ENCODE measurements at regions not wholly inside any gene's neighbourhood (a gene's known extent, or its start where the extent isn't known, plus 50 kb on each side); places are given as distances from the start of the nearest gene placed in this dataset.
"Not testable (repeated sequence)": the region's sequence is repeated elsewhere in the genome, so short reads cannot be mapped to it uniquely, and the experiment has no call there.

DNA sequence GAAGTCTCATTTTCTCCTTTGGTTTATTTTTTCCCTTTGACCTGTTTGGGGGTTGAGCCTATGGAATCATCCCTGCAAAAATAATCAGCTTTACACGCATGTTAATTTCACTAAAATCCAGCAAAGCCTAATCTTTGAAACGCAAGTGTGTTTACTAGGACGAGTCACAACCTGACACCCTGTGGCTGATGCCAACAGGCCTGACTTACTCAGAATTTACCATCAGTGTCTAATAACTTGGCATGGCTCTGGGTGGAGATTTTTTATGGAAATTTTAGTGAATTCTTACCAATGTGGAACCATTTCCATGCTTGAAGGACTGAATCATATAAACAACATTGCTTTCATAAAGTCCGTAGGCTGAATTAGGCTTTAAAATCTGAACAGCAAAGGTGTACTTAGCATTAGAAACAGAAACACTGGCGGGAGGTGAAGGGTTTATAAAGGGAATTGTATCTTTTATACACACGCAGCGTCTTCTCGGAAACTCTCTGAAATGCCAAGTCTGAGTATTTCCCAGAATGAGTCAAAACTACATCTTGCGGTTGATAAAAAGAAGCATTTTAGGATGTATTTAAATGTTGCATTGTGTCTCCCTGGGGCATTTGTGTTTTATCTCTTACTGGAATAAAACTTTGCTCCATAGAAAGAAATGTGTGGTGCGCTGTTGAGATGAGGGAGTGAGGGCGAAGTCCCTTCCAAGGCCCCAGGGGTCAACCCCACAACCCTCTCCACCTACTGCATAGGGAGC, 81.2 kb downstream of the DACT2 start:
- 83% methylated on average over 11 of the region's 11 CpGs for WGBS

GRCh38 chr6:168233875-168234213, 85.7 kb downstream of the DACT2 start:
- not testable (repeated sequence) for DNase-seq (ENCODE audit: extremely low spot score); H3K36me3 ChIP-seq (ENCODE audit: insufficient read depth); H3K27ac ChIP-seq (ENCODE audit: low read depth); H3K4me1 ChIP-seq (ENCODE audit: insufficient read depth); H3K4me3 ChIP-seq (ENCODE audit: low read depth, low read length)
- 84% methylated on average over 7 of the region's 7 CpGs for WGBS

More for the DNA sequence above, 81.2 kb downstream of the DACT2 start:
- no peak for DNase-seq (ENCODE audit: extremely low spot score)
- Histone ChIP-seq H3K36me3 (ENCODE audit: insufficient read depth) (no peaks in the 10 kb centered on the region), H3K27ac (ENCODE audit: low read depth) (no peak overlapping the region), H3K4me1 (ENCODE audit: insufficient read depth) (no peaks in the 10 kb centered on the region), H3K4me3 (ENCODE audit: low read depth, low read length) (no peak overlapping the region)

DNA sequence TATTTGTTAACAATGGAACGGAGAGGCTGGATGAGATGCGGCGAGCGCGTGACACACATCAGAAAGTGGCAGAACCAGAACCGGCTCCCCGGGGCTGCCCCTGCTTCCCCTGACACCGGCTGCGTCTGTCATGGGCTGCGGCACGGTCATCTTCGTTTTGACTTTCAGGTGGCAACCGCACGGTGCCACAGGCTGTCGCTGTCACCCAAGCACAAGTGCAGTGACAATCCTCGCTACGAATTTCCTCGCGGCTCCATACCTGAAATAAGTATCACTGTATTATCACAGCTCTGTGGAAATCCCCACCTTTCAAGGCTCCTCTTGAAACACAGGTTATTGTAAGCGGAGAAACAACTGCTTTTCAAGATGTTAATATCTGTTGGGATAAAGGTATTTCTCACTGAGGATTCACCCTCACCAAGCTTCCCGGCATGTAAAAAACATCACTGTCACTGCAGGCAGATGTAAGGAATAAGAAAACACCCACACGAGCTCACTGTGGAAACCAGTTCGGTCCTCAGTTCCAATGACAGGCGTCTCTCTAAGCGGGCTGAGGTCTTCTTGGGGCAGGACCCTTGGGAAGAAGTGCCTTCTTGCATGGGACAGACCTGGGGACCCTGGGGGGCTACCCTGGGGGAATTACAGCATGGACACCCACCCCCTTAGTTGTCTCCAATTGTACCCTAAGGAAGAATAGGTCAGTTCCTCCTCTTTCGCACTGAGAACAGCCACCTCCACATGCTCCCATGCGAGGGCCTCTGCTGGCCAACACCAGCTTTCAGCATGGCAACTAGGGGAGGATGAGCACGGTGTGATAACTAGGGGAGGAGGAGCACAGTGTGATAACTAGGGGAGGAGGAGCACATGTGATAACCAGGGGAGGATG, 86.3 kb downstream of the DACT2 start:
- WGBS: 90% methylated on average over 28 of the region's 28 CpGs
- DNase-seq (ENCODE audit: extremely low spot score): no peak
- H3K4me3 ChIP-seq (ENCODE audit: low read depth, low read length): no peak overlapping the region

DNA sequence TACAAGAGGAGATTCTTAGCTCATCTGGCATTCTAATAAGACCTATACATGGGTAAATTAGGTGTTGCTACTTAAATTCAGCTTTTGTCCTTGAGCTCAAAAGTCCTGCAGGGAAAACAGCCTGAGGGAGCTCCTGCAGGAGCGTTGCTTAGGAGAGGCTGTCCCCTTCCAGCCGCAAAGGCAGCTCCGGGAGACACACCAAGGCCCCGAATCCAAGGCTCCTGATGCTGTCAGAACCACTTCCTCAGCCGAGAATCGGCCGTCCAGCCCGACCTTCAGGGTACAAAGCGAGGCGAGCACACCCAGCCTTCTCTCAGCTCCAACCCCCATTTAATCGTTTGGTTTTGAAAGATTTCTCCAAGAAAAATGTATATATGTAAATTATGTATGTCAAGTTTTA, 87.0 kb downstream of the DACT2 start:
- 64% methylated on average over 11 of the region's 11 CpGs for WGBS
- H3K27ac ChIP-seq (ENCODE audit: low read depth): no peak overlapping the region
- no peak overlapping the region for H3K4me3 ChIP-seq (ENCODE audit: low read depth, low read length)
- no peaks in the 10 kb centered on the region for H3K4me1 ChIP-seq (ENCODE audit: insufficient read depth)
- H3K36me3 ChIP-seq (ENCODE audit: insufficient read depth): no peaks in the 10 kb centered on the region
- DNase-seq (ENCODE audit: extremely low spot score): no peak

More for the DNA sequence above, 86.3 kb downstream of the DACT2 start:
- no peaks in the 10 kb centered on the region for H3K4me1 ChIP-seq (ENCODE audit: insufficient read depth)
- no peak overlapping the region for H3K27ac ChIP-seq (ENCODE audit: low read depth)
- H3K36me3 ChIP-seq (ENCODE audit: insufficient read depth): no peaks in the 10 kb centered on the region

GRCh38 chr6:168232062-168232461, 87.5 kb downstream of the DACT2 start:
- H3K4me3 ChIP-seq (ENCODE audit: low read depth, low read length): no peak overlapping the region
- WGBS: 57% methylated on average over 6 of the region's 6 CpGs

GRCh38 chr6:168231393-168231957, 88.1 kb downstream of the DACT2 start:
- 59% methylated on average over 8 of the region's 8 CpGs for WGBS
- no peak for DNase-seq (ENCODE audit: extremely low spot score)
- H3K36me3 ChIP-seq (ENCODE audit: insufficient read depth): no peaks in the 10 kb centered on the region
- no peak overlapping the region for H3K27ac ChIP-seq (ENCODE audit: low read depth)
- no peaks in the 10 kb centered on the region for H3K4me1 ChIP-seq (ENCODE audit: insufficient read depth)
- H3K4me3 ChIP-seq (ENCODE audit: low read depth, low read length): no peak overlapping the region

More at GRCh38 chr6:168232062-168232461, 87.5 kb downstream of the DACT2 start:
- Histone ChIP-seq H3K4me1 (ENCODE audit: insufficient read depth) (no peaks in the 10 kb centered on the region), H3K27ac (ENCODE audit: low read depth) (no peak overlapping the region), H3K36me3 (ENCODE audit: insufficient read depth) (no peaks in the 10 kb centered on the region)
- no peak for DNase-seq (ENCODE audit: extremely low spot score)

DNA sequence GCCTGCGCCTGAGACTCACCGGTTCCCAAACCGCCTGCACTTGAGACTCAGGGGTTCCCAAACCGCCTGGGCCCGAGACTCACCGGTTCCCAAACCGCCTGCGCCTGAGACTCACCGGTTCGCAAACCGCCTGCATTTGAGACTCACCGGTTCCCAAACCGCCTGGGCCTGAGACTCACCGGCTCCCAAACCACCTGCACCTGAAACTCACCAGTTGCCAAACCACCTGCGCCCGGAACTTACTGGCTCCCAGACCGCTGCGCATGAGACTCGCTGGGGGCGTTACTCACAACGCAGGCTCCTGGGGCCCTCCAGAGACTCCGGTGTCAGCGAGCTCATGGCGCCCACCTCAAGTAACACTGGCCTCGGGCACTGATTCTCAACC, 90.2 kb downstream of the DACT2 start:
- Histone ChIP-seq H3K36me3 (ENCODE audit: insufficient read depth) (no peaks in the 10 kb centered on the region), H3K27ac (ENCODE audit: low read depth) (no peak overlapping the region), H3K4me3 (ENCODE audit: low read depth, low read length) (no peak overlapping the region), H3K4me1 (ENCODE audit: insufficient read depth) (no peaks in the 10 kb centered on the region)
- WGBS: 93% methylated on average over 25 of the region's 25 CpGs
- DNase-seq (ENCODE audit: extremely low spot score): no peak

- no peaks in the 10 kb centered on the region for H3K4me1 ChIP-seq (ENCODE audit: insufficient read depth)
- 96% methylated on average over 24 of the region's 24 CpGs for WGBS
- H3K4me3 ChIP-seq (ENCODE audit: low read depth, low read length): no peak overlapping the region
- H3K36me3 ChIP-seq (ENCODE audit: insufficient read depth): no peaks in the 10 kb centered on the region
- no peak for DNase-seq (ENCODE audit: extremely low spot score)
- H3K27ac ChIP-seq (ENCODE audit: low read depth): no peak overlapping the region
These were observed 90.8 kb downstream of the DACT2 start for GRCh38 chr6:168228676-168229367.

DNA sequence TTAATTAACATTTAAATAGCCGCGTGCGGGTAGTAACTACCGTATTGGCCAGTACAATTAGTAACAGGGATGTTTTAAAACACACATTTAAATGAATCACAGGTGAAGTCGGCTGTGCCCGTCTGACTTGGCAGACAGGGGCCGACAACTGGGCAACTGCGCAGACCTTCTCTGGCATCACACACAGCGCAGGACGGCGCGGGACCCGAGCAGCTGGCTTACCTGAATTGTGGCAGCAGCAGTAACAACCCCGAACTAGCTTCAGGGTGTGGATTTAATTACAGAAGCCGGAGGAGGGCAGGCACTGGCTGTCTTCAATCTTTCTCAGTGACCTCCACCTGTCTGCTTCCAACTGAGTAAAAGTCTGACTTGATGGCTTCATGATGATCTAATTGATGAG, 91.7 kb downstream of the DACT2 start:
- WGBS: 92% methylated on average over 15 of the region's 15 CpGs
- Histone ChIP-seq H3K36me3 (ENCODE audit: insufficient read depth) (no peaks in the 10 kb centered on the region), H3K4me3 (ENCODE audit: low read depth, low read length) (no peak overlapping the region), H3K4me1 (ENCODE audit: insufficient read depth) (no peaks in the 10 kb centered on the region), H3K27ac (ENCODE audit: low read depth) (no peak overlapping the region)
- no peak for DNase-seq (ENCODE audit: extremely low spot score)

DNA sequence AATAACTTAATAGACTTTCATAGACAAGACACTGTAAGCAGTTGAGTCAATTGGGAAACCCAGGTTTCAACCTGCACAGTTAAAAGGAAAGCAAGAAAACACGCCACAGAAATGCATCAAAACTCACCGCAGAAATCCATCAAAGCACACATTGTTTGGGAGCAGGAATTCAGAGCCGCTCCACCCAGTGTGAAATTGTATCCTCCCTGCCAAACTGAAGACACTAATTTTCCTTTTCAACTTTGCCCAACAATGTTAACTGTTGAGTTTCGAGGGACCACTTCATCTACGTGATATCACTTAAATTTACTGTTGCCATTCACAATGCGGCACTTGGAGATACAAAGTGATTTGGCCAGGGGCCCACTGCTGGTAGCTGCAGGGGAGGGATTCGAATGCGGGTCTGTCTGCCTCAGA, 92.7 kb downstream of the DACT2 start:
- Histone ChIP-seq H3K36me3 (ENCODE audit: insufficient read depth) (no peaks in the 10 kb centered on the region), H3K27ac (ENCODE audit: low read depth) (no peak overlapping the region), H3K4me1 (ENCODE audit: insufficient read depth) (no peaks in the 10 kb centered on the region), H3K4me3 (ENCODE audit: low read depth, low read length) (no peak overlapping the region)
- no peak for DNase-seq (ENCODE audit: extremely low spot score)
- 74% methylated on average over 8 of the region's 8 CpGs for WGBS

GRCh38 chr6:168226061-168226752, 93.4 kb downstream of the DACT2 start:
- H3K4me3 ChIP-seq (ENCODE audit: low read depth, low read length): no peak overlapping the region
- no peak for DNase-seq (ENCODE audit: extremely low spot score)
- H3K27ac ChIP-seq (ENCODE audit: low read depth): no peak overlapping the region
- WGBS: 53% methylated on average over 9 of the region's 9 CpGs
- no peaks in the 10 kb centered on the region for H3K36me3 ChIP-seq (ENCODE audit: insufficient read depth)
- no peaks in the 10 kb centered on the region for H3K4me1 ChIP-seq (ENCODE audit: insufficient read depth)

GRCh38 chr6:168225471-168225911, 94.1 kb downstream of the DACT2 start:
- Histone ChIP-seq H3K4me1 (ENCODE audit: insufficient read depth) (no peaks in the 10 kb centered on the region), H3K27ac (ENCODE audit: low read depth) (no peak overlapping the region), H3K4me3 (ENCODE audit: low read depth, low read length) (no peak overlapping the region), H3K36me3 (ENCODE audit: insufficient read depth) (no peaks in the 10 kb centered on the region)
- 32% methylated on average over 7 of the region's 7 CpGs for WGBS
- no peak for DNase-seq (ENCODE audit: extremely low spot score)

DNA sequence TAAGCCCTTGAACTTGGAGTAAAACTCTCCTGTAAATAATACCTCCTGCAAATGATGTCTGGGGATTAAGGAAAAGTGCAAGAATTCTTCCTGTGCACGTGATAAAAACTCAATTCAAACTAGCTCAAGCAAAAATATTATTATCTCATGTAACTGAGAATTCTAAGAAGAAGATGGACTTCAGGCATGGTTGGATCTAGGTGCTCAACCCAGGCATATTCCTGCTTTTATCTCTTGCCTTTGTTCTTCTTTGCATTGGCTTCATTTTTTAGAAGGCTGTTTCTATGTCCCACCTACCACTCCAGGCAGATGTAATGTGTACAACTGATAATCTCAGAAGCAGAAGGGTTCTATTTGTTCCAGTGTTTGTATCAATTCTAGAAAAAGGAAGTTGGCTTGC, 95.8 kb downstream of the DACT2 start:
- H3K4me3 ChIP-seq (ENCODE audit: low read depth, low read length): no peak overlapping the region
- DNase-seq (ENCODE audit: extremely low spot score): no peak
- H3K36me3 ChIP-seq (ENCODE audit: insufficient read depth): no peaks in the 10 kb centered on the region
- WGBS: 89% methylated on average over 1 of the region's 1 CpG
- H3K4me1 ChIP-seq (ENCODE audit: insufficient read depth): no peaks in the 10 kb centered on the region
- H3K27ac ChIP-seq (ENCODE audit: low read depth): no peak overlapping the region
